CD4-positive, alpha-beta T cell (primary cell): ENCODE measurements at regions not wholly inside any gene's neighbourhood (a gene's known extent, or its start where the extent isn't known, plus 50 kb on each side); places are given as distances from the start of the nearest gene placed in this dataset.

ENCODE experiments used
- ATAC-seq: fragments of 200-7000 bp; cut with Tn5 transposase; one replicate; pipeline ENCODE4 v1.10.0; 2022; ENCODE audit warnings: mild to moderate bottlenecking; ENCODE audit not compliant: poor library complexity
- CTCF ChIA-PET: fragments of 350-600 bp; sonication (Branson Sonifier 250); formaldehyde crosslinking; loops from one replicate; lab custom pipeline; 2021; ENCODE audit warnings: antibody characterized with exemption, inconsistent platforms; lab: Charles Lee
- POLR2A ChIA-PET: fragments of 350-600 bp; sonication (Branson Sonifier 250); formaldehyde crosslinking; loops from one replicate; lab custom pipeline; 2021; ENCODE audit warnings: antibody characterized with exemption, inconsistent platforms; lab: Charles Lee
- DNase-seq, 14 experiments: peaks; one replicate each; pipeline ENCODE4 v3.0.0-alpha.2; 2013 to 2020; ENCODE audit warnings: mixed read lengths in 2 of 14
- H3K27ac ChIP-seq, 2 donors: one replicate each; pipeline versions ENCODE4 v1.5.1 to v1.7.0; 2013; ENCODE audit warnings: low read length in 2 of 2, low read depth in 1 of 2, mild to moderate bottlenecking in 1 of 2
- H3K27me3 ChIP-seq, 2 experiments: 1 replicate in 1 of 2; 2 replicates in 1 of 2; pipeline versions ENCODE4 v1.6.1 to v1.7.0; 2013; ENCODE audit warnings: low read length in 2 of 2, control low read depth in 1 of 2, mild to moderate bottlenecking in 1 of 2, moderate library complexity in 1 of 2; ENCODE audit not compliant: insufficient read depth in 2 of 2, control insufficient read depth in 1 of 2
- H3K36me3 ChIP-seq: one replicate; pipeline ENCODE4 v1.6.1; 2013; ENCODE audit warnings: low read length, control low read depth; ENCODE audit not compliant: insufficient read depth
- H3K4me1 ChIP-seq: one replicate; pipeline ENCODE4 v1.6.1; 2013; ENCODE audit warnings: low read length, control low read depth; ENCODE audit not compliant: insufficient read depth
- H3K4me3 ChIP-seq: one replicate; pipeline ENCODE4 v1.5.1; 2013; ENCODE audit warnings: mild to moderate bottlenecking, low read length, moderate library complexity
- H3K9me3 ChIP-seq, 2 experiments: 1 replicate in 1 of 2; 2 replicates in 1 of 2; pipeline versions ENCODE4 v1.6.1 to v1.7.0; 2013; ENCODE audit warnings: low read length in 2 of 2, mild to moderate bottlenecking in 2 of 2, control low read depth in 1 of 2, moderate library complexity in 1 of 2; ENCODE audit not compliant: control insufficient read depth in 1 of 2, insufficient read depth in 1 of 2
- H3K27ac Mint-ChIP-seq: one replicate; pipeline ENCODE4 v1.8.0; 2020; ENCODE audit warnings: mixed read lengths
- H3K27me3 Mint-ChIP-seq: one replicate; pipeline ENCODE4 v1.8.0; 2021; ENCODE audit warnings: mixed read lengths
- H3K36me3 Mint-ChIP-seq: one replicate; pipeline ENCODE4 v1.8.0; 2021; ENCODE audit warnings: low read depth, mixed read lengths
- H3K4me1 Mint-ChIP-seq: one replicate; pipeline ENCODE4 v1.8.0; 2021; ENCODE audit warnings: low read depth, mixed read lengths
- H3K4me3 Mint-ChIP-seq: one replicate; pipeline ENCODE4 v1.8.0; 2020; ENCODE audit warnings: mild to moderate bottlenecking, mixed read lengths
- H3K9me3 Mint-ChIP-seq: one replicate; pipeline ENCODE4 v1.8.0; 2020; ENCODE audit warnings: mixed read lengths
- CTCF ChIP-seq: fragments of 200-600 bp; IDR thresholded peaks from one replicate; pipeline ENCODE4 v1.8.0; 2022; ENCODE audit warnings: antibody characterized with exemption, mild to moderate bottlenecking
- intact Hi-C, 2 experiments: fragments of 100-400 bp; cut with DNase I in 1 of 2; cut with micrococcal nuclease in 1 of 2; formaldehyde crosslinking; loops; one replicate each; pipeline versions ENCODE4 v1.15.1 to v1.9.0; 2023 to 2025; cut with DNase I, micrococcal nuclease

GRCh38 chr9:19615036-19615624 lies 173.7 kb downstream of the SLC24A2 start:
- no peak overlapping the region for H3K4me3 ChIP-seq
- no peaks in the 10 kb centered on the region for H3K4me1 ChIP-seq
- H3K27ac ChIP-seq = no peak overlapping the region
- H3K27me3 Mint-ChIP-seq = peaks cover 33% of the 10 kb centered on the region
- H3K36me3 Mint-ChIP-seq = no peaks in the 10 kb centered on the region
- no peaks in the 10 kb centered on the region for H3K4me1 Mint-ChIP-seq
- H3K27ac Mint-ChIP-seq = no peak overlapping the region
- ChIA-PET CTCF (interaction anchor here (0.7 kb wide), 1 partner anchor 28 kb away, joined by 3 read pairs; no protein-coding TSS in a partner anchor), POLR2A (no interaction called here)
- ATAC-seq (no peak), DNase-seq (no peak)
- no peaks in the 10 kb centered on the region for H3K9me3 Mint-ChIP-seq
- no peak for TF ChIP-seq CTCF
- H3K4me3 Mint-ChIP-seq = no peak overlapping the region
- H3K27me3 ChIP-seq = peaks cover 4 to 9% of the 10 kb centered on the region in 2 experiments
- no peaks in the 10 kb centered on the region for H3K9me3 ChIP-seq
- intact Hi-C loops = no loop called here
- H3K36me3 ChIP-seq = no peaks in the 10 kb centered on the region

GRCh38 chr9:19614294-19614693 lies 174.5 kb downstream of the SLC24A2 start:
- DNase-seq = no peak
- Histone ChIP-seq H3K9me3 (no peaks in the 10 kb centered on the region), H3K4me3 (no peak overlapping the region), H3K36me3 (no peaks in the 10 kb centered on the region), H3K4me1 (no peaks in the 10 kb centered on the region), H3K27ac (no peak overlapping the region), H3K27me3 (peaks cover 4 to 10% of the 10 kb centered on the region in 2 experiments)
- no peaks in the 10 kb centered on the region for H3K36me3 Mint-ChIP-seq
- TF ChIP-seq CTCF = no peak
- no peak overlapping the region for H3K27ac Mint-ChIP-seq
- ChIA-PET CTCF (no interaction called here), POLR2A (no interaction called here)
- no peaks in the 10 kb centered on the region for H3K4me1 Mint-ChIP-seq
- no peaks in the 10 kb centered on the region for H3K9me3 Mint-ChIP-seq
- H3K4me3 Mint-ChIP-seq = no peak overlapping the region
- intact Hi-C loops = no loop called here
- no peak for ATAC-seq
- peaks cover 29% of the 10 kb centered on the region for H3K27me3 Mint-ChIP-seq

- Histone ChIP-seq H3K9me3 (no peaks in the 10 kb centered on the region), H3K27ac (no peak overlapping the region), H3K4me3 (no peak overlapping the region), H3K36me3 (no peaks in the 10 kb centered on the region), H3K4me1 (no peaks in the 10 kb centered on the region), H3K27me3 (no peaks in the 10 kb centered on the region)
- TF ChIP-seq CTCF = no peak
- CTCF ChIA-PET = no interaction called here
- DNase-seq (no peak), ATAC-seq (no peak)
- POLR2A ChIA-PET = no interaction called here
- Mint-ChIP-seq H3K27me3 (peaks cover 21% of the 10 kb centered on the region), H3K27ac (no peak overlapping the region), H3K9me3 (no peaks in the 10 kb centered on the region), H3K4me3 (no peak overlapping the region), H3K4me1 (no peaks in the 10 kb centered on the region), H3K36me3 (no peaks in the 10 kb centered on the region)
- intact Hi-C loops = no loop called here
Measured at GRCh38 chr9:19600538-19600937, 188.3 kb downstream of the SLC24A2 start.
